ENCODE measurements at regions not wholly inside any gene's neighbourhood (a gene's known extent, or its start where the extent isn't known, plus 50 kb on each side); places are given as distances from the start of the nearest gene placed in this dataset.

DNA sequence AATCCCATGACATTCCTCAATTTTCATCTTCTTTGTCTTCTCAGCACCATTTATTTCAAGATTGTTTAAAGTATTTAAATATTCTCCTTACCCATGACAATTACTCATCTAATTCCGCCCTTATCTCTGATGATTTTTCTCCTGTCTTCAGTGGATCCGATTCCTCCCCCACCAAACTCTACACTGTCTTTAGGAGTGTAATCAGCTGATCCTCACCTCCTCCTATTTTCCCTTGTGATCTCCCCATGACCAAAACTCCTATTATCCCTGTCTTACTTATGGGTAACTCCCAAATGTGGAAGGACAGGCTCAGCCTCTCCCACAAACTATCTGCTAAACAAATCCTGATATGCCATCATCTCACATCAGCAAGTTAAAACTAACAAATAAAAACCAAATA lies 335.3 kb upstream of the RUNX1 start:
- TF ChIP-seq, protein P1, sequence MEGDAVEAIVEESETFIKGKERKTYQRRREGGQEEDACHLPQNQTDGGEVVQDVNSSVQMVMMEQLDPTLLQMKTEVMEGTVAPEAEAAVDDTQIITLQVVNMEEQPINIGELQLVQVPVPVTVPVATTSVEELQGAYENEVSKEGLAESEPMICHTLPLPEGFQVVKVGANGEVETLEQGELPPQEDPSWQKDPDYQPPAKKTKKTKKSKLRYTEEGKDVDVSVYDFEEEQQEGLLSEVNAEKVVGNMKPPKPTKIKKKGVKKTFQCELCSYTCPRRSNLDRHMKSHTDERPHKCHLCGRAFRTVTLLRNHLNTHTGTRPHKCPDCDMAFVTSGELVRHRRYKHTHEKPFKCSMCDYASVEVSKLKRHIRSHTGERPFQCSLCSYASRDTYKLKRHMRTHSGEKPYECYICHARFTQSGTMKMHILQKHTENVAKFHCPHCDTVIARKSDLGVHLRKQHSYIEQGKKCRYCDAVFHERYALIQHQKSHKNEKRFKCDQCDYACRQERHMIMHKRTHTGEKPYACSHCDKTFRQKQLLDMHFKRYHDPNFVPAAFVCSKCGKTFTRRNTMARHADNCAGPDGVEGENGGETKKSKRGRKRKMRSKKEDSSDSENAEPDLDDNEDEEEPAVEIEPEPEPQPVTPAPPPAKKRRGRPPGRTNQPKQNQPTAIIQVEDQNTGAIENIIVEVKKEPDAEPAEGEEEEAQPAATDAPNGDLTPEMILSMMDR (IDR thresholded peaks at IDR 0.05), result no peak
- TF ChIP-seq POLR2A (IDR thresholded peaks at IDR 0.05), result no peak
- no peak for TF ChIP-seq POLR2AphosphoS5 (IDR thresholded peaks at IDR 0.05)

All from upper lobe of left lung (tissue), 4 donors.